GM23338 (cell line): ENCODE measurements at regions not wholly inside any gene's neighbourhood (a gene's known extent, or its start where the extent isn't known, plus 50 kb on each side); places are given as distances from the start of the nearest gene placed in this dataset.

Source experiments
- ATAC-seq: fragments of 200-7000 bp; cut with Tn5 transposase; 3 replicates; pipeline ENCODE4 v1.9.1; 2020
- DNase-seq: peaks from one replicate; pipeline ENCODE4 v3.0.0-alpha.2; 2015; ENCODE audit warnings: low spot score
- H2AFZ ChIP-seq: fragments of 200-600 bp; sonication (generic); 2 replicates; pipeline ENCODE4 v1.8.0; 2016; ENCODE audit warnings: antibody characterized with exemption, mild to moderate bottlenecking, moderate library complexity
- H3F3A ChIP-seq: fragments of 200-600 bp; sonication (generic); replicated peaks from 2 replicates; pipeline ENCODE4 v1.8.0; 2017; ENCODE audit warnings: antibody characterized with exemption, mixed run types, low read depth
- H3K27ac ChIP-seq: fragments of 200-600 bp; sonication (generic); 2 replicates; pipeline ENCODE4 v1.6.1; 2016; ENCODE audit warnings: low read depth
- H3K27me3 ChIP-seq: fragments of 200-600 bp; sonication (generic); 2 replicates; pipeline ENCODE4 v1.8.0; 2016; ENCODE audit warnings: mild to moderate bottlenecking, mixed run types, moderate library complexity; ENCODE audit not compliant: insufficient read depth
- H3K36me3 ChIP-seq: fragments of 200-600 bp; sonication (generic); 2 replicates; pipeline ENCODE4 v1.8.0; 2016; ENCODE audit warnings: mild to moderate bottlenecking; ENCODE audit not compliant: insufficient read depth
- H3K4me1 ChIP-seq: fragments of 200-600 bp; sonication (generic); 2 replicates; pipeline ENCODE4 v1.8.0; 2016; ENCODE audit warnings: mild to moderate bottlenecking, moderate library complexity; ENCODE audit not compliant: insufficient read depth
- H3K4me2 ChIP-seq: fragments of 200-600 bp; sonication (generic); 2 replicates; pipeline ENCODE4 v1.7.1; 2017; ENCODE audit warnings: mixed run types
- H3K4me3 ChIP-seq: fragments of 200-600 bp; sonication (generic); 2 replicates; pipeline ENCODE4 v1.6.1; 2016; ENCODE audit warnings: mixed run types
- H3K79me2 ChIP-seq: fragments of 200-600 bp; sonication (generic); replicated peaks from 2 replicates; pipeline ENCODE4 v1.8.0; 2017; ENCODE audit warnings: mild to moderate bottlenecking; ENCODE audit not compliant: insufficient read depth
- H3K9me2 ChIP-seq: fragments of 200-600 bp; sonication (generic); 2 replicates; pipeline ENCODE4 v1.8.0; 2017; ENCODE audit not compliant: insufficient read depth
- H4K20me1 ChIP-seq: fragments of 200-600 bp; sonication (generic); replicated peaks from 2 replicates; pipeline ENCODE4 v1.8.0; 2017; ENCODE audit warnings: mild to moderate bottlenecking; ENCODE audit not compliant: insufficient read depth
- H3K27ac Mint-ChIP-seq: 2 replicates; pipeline ENCODE4 v1.8.0; 2020; ENCODE audit warnings: inconsistent platforms, mild to moderate bottlenecking, moderate library complexity, mixed read lengths
- H3K27me3 Mint-ChIP-seq: 3 replicates; pipeline ENCODE4 v1.8.0; 2022; ENCODE audit warnings: low read depth, mild to moderate bottlenecking, moderate library complexity, mixed read lengths, inconsistent platforms; ENCODE audit not compliant: insufficient read depth, poor library complexity
- H3K36me3 Mint-ChIP-seq: 3 replicates; pipeline ENCODE4 v1.8.0; 2021; ENCODE audit warnings: low read depth, mild to moderate bottlenecking, inconsistent platforms, moderate library complexity, mixed read lengths
- H3K4me1 Mint-ChIP-seq: 3 replicates; pipeline ENCODE4 v1.8.0; 2020; ENCODE audit warnings: mild to moderate bottlenecking, inconsistent platforms, mixed read lengths
- H3K4me3 Mint-ChIP-seq: 3 replicates; pipeline ENCODE4 v1.8.0; 2021; ENCODE audit warnings: moderate library complexity, mild to moderate bottlenecking, inconsistent platforms, mixed read lengths
- H3K9me3 Mint-ChIP-seq: 3 replicates; pipeline ENCODE4 v1.8.0; 2020; ENCODE audit warnings: moderate library complexity, mild to moderate bottlenecking, inconsistent platforms, mixed read lengths
- CREB1 ChIP-seq: fragments of 250-450 bp; sonication (Bioruptor Pico); IDR thresholded peaks from 2 replicates; pipeline ENCODE4 v1.5.0; 2020; ENCODE audit warnings: low read depth, mild to moderate bottlenecking, moderate library complexity
- EZH2 ChIP-seq: fragments of 200-600 bp; sonication (generic); IDR thresholded peaks from one replicate; pipeline ENCODE4 v1.8.0; 2017; ENCODE audit warnings: antibody characterized with exemption, mild to moderate bottlenecking, low read depth; ENCODE audit not compliant: unreplicated experiment
- EZH2phosphoT487 ChIP-seq: fragments of 200-600 bp; sonication (generic); IDR thresholded peaks from one replicate; pipeline ENCODE4 v1.8.1; 2018; ENCODE audit warnings: antibody characterized with exemption; ENCODE audit not compliant: unreplicated experiment
- JUNB ChIP-seq: IDR thresholded peaks from one replicate; pipeline ENCODE4 v1.6.1; 2016; ENCODE audit warnings: antibody characterized with exemption; ENCODE audit not compliant: unreplicated experiment
- NANOG ChIP-seq: IDR thresholded peaks from 2 replicates; pipeline ENCODE4 v1.6.1; 2016; ENCODE audit warnings: antibody characterized with exemption, borderline replicate concordance
- POLR2AphosphoS5 ChIP-seq: IDR thresholded peaks from 2 replicates; pipeline ENCODE4 v1.6.1; 2016; ENCODE audit warnings: antibody characterized with exemption, low read depth
- STAT1 ChIP-seq: IDR thresholded peaks from one replicate; pipeline ENCODE4 v1.6.1; 2016; ENCODE audit warnings: antibody characterized with exemption; ENCODE audit not compliant: unreplicated experiment
- ZNF114 ChIP-seq: fragments of 250-450 bp; sonication (Bioruptor Pico); IDR thresholded peaks from 2 replicates; pipeline ENCODE4 v1.5.0; 2020; ENCODE audit warnings: mild to moderate bottlenecking, moderate library complexity
- ZNF331 ChIP-seq: fragments of 250-450 bp; sonication (Bioruptor Pico); IDR thresholded peaks from 2 replicates; pipeline ENCODE4 v1.5.0; 2020; ENCODE audit warnings: low read depth, mild to moderate bottlenecking, moderate library complexity
- TF ChIP-seq, protein P1 (sequence below): IDR thresholded peaks from 2 replicates; pipeline ENCODE4 v1.6.1; 2016; ENCODE audit warnings: antibody characterized with exemption
- TF ChIP-seq, protein P2 (sequence below), 2 experiments: fragments of 200-600 bp in 1 of 2; sonication (generic) in 1 of 2; conservative IDR thresholded peaks; 2 replicates each; pipeline versions ENCODE4 v1.5.1 to v1.6.1; 2016 to 2017; ENCODE audit warnings: antibody characterized with exemption in 2 of 2, low read depth in 2 of 2, mild to moderate bottlenecking in 2 of 2, moderate library complexity in 1 of 2
- TF ChIP-seq, protein P3 (sequence below): IDR thresholded peaks from one replicate; pipeline ENCODE4 v1.6.1; 2018; ENCODE audit warnings: antibody characterized with exemption; ENCODE audit not compliant: unreplicated experiment
- TF ChIP-seq, protein P4 (sequence below): fragments of 250-450 bp; sonication (Bioruptor Pico); IDR thresholded peaks from 2 replicates; pipeline ENCODE4 v1.5.0; 2020; ENCODE audit warnings: mild to moderate bottlenecking, moderate library complexity

DNA sequence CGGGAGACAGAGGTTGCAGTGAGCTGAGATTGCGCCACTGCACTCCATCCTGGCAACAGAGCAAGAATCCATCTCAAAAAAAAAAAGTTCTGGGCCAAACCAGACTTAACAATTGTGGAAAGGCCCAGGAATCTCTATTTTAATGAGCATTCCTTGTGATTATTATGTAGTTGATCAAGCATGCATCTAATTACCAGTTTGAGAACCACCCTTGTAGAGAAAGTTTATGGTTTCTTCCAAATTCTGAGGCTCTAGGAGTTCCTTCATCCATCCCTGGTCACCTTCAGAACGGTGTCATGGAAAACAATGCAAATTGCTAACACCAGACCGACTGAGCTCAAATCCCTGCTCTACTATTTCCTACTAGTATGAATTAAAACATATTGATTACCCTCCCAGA lies 246.3 kb upstream of the KLHL29 start:
- Histone ChIP-seq H3K9me2 (no peaks in the 10 kb centered on the region), H3K27ac (no peak overlapping the region), H2AFZ (no peak overlapping the region), H3K79me2 (no peaks in the 10 kb centered on the region), H3K36me3 (no peaks in the 10 kb centered on the region), H3F3A (no peaks in the 10 kb centered on the region), H4K20me1 (no peaks in the 10 kb centered on the region), H3K4me2 (no peak overlapping the region), H3K4me3 (no peak overlapping the region), H3K27me3 (no peaks in the 10 kb centered on the region), H3K4me1 (peaks cover 10% of the 10 kb centered on the region)
- Mint-ChIP-seq H3K4me3 (no peak overlapping the region), H3K4me1 (peaks cover 15% of the 10 kb centered on the region), H3K9me3 (no peaks in the 10 kb centered on the region), H3K36me3 (no peaks in the 10 kb centered on the region), H3K27me3 (peaks cover 3% of the 10 kb centered on the region), H3K27ac (no peak overlapping the region)
- TF ChIP-seq, protein P1, sequence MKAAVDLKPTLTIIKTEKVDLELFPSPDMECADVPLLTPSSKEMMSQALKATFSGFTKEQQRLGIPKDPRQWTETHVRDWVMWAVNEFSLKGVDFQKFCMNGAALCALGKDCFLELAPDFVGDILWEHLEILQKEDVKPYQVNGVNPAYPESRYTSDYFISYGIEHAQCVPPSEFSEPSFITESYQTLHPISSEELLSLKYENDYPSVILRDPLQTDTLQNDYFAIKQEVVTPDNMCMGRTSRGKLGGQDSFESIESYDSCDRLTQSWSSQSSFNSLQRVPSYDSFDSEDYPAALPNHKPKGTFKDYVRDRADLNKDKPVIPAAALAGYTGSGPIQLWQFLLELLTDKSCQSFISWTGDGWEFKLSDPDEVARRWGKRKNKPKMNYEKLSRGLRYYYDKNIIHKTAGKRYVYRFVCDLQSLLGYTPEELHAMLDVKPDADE, result no peak
- TF ChIP-seq EZH2 (no peak), JUNB (no peak), EZH2phosphoT487 (no peak), ZNF331 (CRISPR knock-in tag) (no peak), NANOG (no peak), POLR2AphosphoS5 (no peak), CREB1 (CRISPR knock-in tag) (no peak), ZNF114 (CRISPR knock-in tag) (no peak), STAT1 (no peak)
- TF ChIP-seq, protein P2, sequence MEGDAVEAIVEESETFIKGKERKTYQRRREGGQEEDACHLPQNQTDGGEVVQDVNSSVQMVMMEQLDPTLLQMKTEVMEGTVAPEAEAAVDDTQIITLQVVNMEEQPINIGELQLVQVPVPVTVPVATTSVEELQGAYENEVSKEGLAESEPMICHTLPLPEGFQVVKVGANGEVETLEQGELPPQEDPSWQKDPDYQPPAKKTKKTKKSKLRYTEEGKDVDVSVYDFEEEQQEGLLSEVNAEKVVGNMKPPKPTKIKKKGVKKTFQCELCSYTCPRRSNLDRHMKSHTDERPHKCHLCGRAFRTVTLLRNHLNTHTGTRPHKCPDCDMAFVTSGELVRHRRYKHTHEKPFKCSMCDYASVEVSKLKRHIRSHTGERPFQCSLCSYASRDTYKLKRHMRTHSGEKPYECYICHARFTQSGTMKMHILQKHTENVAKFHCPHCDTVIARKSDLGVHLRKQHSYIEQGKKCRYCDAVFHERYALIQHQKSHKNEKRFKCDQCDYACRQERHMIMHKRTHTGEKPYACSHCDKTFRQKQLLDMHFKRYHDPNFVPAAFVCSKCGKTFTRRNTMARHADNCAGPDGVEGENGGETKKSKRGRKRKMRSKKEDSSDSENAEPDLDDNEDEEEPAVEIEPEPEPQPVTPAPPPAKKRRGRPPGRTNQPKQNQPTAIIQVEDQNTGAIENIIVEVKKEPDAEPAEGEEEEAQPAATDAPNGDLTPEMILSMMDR (conservative IDR thresholded peaks at IDR 0.05; ENCODE audit: low read depth in 2 of 2), result no peak
- TF ChIP-seq, protein P3, sequence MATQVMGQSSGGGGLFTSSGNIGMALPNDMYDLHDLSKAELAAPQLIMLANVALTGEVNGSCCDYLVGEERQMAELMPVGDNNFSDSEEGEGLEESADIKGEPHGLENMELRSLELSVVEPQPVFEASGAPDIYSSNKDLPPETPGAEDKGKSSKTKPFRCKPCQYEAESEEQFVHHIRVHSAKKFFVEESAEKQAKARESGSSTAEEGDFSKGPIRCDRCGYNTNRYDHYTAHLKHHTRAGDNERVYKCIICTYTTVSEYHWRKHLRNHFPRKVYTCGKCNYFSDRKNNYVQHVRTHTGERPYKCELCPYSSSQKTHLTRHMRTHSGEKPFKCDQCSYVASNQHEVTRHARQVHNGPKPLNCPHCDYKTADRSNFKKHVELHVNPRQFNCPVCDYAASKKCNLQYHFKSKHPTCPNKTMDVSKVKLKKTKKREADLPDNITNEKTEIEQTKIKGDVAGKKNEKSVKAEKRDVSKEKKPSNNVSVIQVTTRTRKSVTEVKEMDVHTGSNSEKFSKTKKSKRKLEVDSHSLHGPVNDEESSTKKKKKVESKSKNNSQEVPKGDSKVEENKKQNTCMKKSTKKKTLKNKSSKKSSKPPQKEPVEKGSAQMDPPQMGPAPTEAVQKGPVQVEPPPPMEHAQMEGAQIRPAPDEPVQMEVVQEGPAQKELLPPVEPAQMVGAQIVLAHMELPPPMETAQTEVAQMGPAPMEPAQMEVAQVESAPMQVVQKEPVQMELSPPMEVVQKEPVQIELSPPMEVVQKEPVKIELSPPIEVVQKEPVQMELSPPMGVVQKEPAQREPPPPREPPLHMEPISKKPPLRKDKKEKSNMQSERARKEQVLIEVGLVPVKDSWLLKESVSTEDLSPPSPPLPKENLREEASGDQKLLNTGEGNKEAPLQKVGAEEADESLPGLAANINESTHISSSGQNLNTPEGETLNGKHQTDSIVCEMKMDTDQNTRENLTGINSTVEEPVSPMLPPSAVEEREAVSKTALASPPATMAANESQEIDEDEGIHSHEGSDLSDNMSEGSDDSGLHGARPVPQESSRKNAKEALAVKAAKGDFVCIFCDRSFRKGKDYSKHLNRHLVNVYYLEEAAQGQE, result no peak
- TF ChIP-seq, protein P4, sequence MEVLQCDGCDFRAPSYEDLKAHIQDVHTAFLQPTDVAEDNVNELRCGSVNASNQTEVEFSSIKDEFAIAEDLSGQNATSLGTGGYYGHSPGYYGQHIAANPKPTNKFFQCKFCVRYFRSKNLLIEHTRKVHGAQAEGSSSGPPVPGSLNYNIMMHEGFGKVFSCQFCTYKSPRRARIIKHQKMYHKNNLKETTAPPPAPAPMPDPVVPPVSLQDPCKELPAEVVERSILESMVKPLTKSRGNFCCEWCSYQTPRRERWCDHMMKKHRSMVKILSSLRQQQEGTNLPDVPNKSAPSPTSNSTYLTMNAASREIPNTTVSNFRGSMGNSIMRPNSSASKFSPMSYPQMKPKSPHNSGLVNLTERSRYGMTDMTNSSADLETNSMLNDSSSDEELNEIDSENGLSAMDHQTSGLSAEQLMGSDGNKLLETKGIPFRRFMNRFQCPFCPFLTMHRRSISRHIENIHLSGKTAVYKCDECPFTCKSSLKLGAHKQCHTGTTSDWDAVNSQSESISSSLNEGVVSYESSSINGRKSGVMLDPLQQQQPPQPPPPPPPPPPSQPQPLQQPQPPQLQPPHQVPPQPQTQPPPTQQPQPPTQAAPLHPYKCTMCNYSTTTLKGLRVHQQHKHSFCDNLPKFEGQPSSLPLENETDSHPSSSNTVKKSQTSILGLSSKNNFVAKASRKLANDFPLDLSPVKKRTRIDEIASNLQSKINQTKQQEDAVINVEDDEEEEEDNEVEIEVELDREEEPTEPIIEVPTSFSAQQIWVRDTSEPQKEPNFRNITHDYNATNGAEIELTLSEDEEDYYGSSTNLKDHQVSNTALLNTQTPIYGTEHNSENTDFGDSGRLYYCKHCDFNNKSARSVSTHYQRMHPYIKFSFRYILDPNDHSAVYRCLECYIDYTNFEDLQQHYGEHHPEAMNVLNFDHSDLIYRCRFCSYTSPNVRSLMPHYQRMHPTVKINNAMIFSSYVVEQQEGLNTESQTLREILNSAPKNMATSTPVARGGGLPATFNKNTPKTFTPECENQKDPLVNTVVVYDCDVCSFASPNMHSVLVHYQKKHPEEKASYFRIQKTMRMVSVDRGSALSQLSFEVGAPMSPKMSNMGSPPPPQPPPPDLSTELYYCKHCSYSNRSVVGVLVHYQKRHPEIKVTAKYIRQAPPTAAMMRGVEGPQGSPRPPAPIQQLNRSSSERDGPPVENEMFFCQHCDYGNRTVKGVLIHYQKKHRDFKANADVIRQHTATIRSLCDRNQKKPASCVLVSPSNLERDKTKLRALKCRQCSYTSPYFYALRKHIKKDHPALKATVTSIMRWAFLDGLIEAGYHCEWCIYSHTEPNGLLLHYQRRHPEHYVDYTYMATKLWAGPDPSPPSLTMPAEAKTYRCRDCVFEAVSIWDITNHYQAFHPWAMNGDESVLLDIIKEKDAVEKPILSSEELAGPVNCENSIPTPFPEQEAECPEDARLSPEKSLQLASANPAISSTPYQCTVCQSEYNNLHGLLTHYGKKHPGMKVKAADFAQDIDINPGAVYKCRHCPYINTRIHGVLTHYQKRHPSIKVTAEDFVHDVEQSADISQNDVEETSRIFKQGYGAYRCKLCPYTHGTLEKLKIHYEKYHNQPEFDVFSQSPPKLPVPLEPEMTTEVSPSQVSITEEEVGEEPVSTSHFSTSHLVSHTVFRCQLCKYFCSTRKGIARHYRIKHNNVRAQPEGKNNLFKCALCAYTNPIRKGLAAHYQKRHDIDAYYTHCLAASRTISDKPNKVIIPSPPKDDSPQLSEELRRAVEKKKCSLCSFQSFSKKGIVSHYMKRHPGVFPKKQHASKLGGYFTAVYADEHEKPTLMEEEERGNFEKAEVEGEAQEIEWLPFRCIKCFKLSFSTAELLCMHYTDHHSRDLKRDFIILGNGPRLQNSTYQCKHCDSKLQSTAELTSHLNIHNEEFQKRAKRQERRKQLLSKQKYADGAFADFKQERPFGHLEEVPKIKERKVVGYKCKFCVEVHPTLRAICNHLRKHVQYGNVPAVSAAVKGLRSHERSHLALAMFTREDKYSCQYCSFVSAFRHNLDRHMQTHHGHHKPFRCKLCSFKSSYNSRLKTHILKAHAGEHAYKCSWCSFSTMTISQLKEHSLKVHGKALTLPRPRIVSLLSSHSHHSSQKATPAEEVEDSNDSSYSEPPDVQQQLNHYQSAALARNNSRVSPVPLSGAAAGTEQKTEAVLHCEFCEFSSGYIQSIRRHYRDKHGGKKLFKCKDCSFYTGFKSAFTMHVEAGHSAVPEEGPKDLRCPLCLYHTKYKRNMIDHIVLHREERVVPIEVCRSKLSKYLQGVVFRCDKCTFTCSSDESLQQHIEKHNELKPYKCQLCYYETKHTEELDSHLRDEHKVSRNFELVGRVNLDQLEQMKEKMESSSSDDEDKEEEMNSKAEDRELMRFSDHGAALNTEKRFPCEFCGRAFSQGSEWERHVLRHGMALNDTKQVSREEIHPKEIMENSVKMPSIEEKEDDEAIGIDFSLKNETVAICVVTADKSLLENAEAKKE (CRISPR knock-in tag), result no peak
- ATAC-seq (no peak), DNase-seq (no peak)
